Activated T-helper 1 cell treated with anti-CD3 and anti-CD28 coated beads, Interleukin-12 subunit alpha, Interleukin-12 subunit beta, Interleukin-2, Interleukin-4 antibody, amounts not matched to agents 30 ng/mL and 10 ng/mL and 1 ng/mL, durations not matched to agents 14 hours and 24 hours and 36 hours (primary cell): ENCODE measurements at regions not wholly inside any gene's neighbourhood (a gene's known extent, or its start where the extent isn't known, plus 50 kb on each side); places are given as distances from the start of the nearest gene placed in this dataset.
"Not testable (repeated sequence)": the region's sequence is repeated elsewhere in the genome, so short reads cannot be mapped to it uniquely, and the experiment has no call there.

Source experiments
- DNase-seq: peaks from one replicate; pipeline ENCODE4 v3.0.0; 2021; ENCODE audit warnings: low spot score
- H3K27ac Mint-ChIP-seq: one replicate; pipeline ENCODE4 v1.8.0; 2021; ENCODE audit warnings: mild to moderate bottlenecking, mixed read lengths
- H3K27me3 Mint-ChIP-seq: one replicate; pipeline ENCODE4 v1.8.0; 2022; ENCODE audit warnings: mild to moderate bottlenecking, moderate library complexity, mixed read lengths; ENCODE audit not compliant: insufficient read depth
- H3K36me3 Mint-ChIP-seq: one replicate; pipeline ENCODE4 v1.8.0; 2021; ENCODE audit warnings: low read depth, mixed read lengths
- H3K4me1 Mint-ChIP-seq: one replicate; pipeline ENCODE4 v1.8.0; 2021; ENCODE audit warnings: low read depth, mixed read lengths
- H3K4me3 Mint-ChIP-seq: one replicate; pipeline ENCODE4 v1.8.0; 2021; ENCODE audit warnings: mild to moderate bottlenecking, moderate library complexity, mixed read lengths
- H3K9me3 Mint-ChIP-seq: one replicate; pipeline ENCODE4 v1.8.0; 2021; ENCODE audit warnings: mixed read lengths
- intact Hi-C: fragments of 100-400 bp; cut with micrococcal nuclease; formaldehyde crosslinking; loops from one replicate; pipeline ENCODE4 v1.15.1; 2024

DNA sequence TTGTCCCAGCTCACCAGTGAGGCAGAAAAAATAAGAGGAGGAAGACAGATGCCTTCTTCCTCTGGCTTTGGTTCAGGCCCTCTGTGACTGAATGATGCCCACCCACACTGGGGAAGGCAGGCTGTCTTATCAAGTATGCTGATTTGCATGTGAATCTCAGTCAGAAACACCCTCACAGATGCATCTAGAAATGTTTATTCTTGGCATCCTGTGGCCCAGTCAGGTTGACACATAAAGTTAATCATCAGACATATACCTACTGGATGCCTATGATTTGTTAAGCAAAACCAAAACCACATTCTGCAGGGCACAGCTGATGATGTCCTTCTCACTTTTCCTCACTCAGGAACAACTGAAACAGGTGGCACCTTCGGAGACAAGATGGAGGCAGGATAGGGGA is 243.4 kb upstream of the KCNN2 start:
- Mint-ChIP-seq H3K36me3 (no peaks in the 10 kb centered on the region), H3K4me3 (no peak overlapping the region), H3K27me3 (no peaks in the 10 kb centered on the region), H3K4me1 (no peaks in the 10 kb centered on the region), H3K27ac (no peak overlapping the region), H3K9me3 (no peaks in the 10 kb centered on the region)
- intact Hi-C loops = no loop called here
- no peak for DNase-seq

DNA sequence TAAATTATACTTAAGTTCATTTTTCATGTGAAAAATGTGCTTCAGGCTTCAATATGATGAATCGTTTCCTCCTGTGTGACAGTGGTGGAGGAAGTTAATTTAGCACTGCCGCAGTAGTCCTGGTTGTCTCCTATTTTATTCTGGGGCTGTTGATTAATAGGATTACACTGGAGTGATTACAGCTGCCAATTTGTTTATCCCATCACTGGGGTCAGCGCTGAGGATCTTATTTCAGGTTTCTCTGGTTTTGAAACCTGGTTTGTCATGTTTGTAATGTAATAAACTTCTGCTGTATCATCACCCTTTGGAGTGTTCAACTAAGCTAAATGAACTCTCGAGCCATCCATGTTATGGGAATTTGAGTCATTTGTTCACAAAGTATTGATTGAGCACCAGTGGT is 241.7 kb upstream of the KCNN2 start:
- H3K9me3 Mint-ChIP-seq = no peaks in the 10 kb centered on the region
- H3K4me3 Mint-ChIP-seq = no peak overlapping the region
- no peaks in the 10 kb centered on the region for H3K36me3 Mint-ChIP-seq
- intact Hi-C loops = no loop called here
- DNase-seq = no peak
- H3K4me1 Mint-ChIP-seq = no peaks in the 10 kb centered on the region
- no peak overlapping the region for H3K27ac Mint-ChIP-seq
- no peaks in the 10 kb centered on the region for H3K27me3 Mint-ChIP-seq

GRCh38 chr5:114122852-114123251 is 239.0 kb upstream of the KCNN2 start:
- DNase-seq = no peak
- no peaks in the 10 kb centered on the region for H3K4me1 Mint-ChIP-seq
- H3K36me3 Mint-ChIP-seq = no peaks in the 10 kb centered on the region
- H3K4me3 Mint-ChIP-seq = no peak overlapping the region
- intact Hi-C loops = no loop called here
- H3K9me3 Mint-ChIP-seq = no peaks in the 10 kb centered on the region
- no peaks in the 10 kb centered on the region for H3K27me3 Mint-ChIP-seq
- H3K27ac Mint-ChIP-seq = no peak overlapping the region

- intact Hi-C loops = no loop called here
- Mint-ChIP-seq H3K4me3 (no peak overlapping the region), H3K27me3 (no peaks in the 10 kb centered on the region), H3K4me1 (no peaks in the 10 kb centered on the region), H3K9me3 (no peaks in the 10 kb centered on the region), H3K27ac (no peak overlapping the region), H3K36me3 (no peaks in the 10 kb centered on the region)
- DNase-seq = no peak
Measured at GRCh38 chr5:114123654-114124053, 238.2 kb upstream of the KCNN2 start.

- Mint-ChIP-seq H3K4me3 (no peak overlapping the region), H3K27ac (no peak overlapping the region), H3K27me3 (no peaks in the 10 kb centered on the region), H3K4me1 (no peaks in the 10 kb centered on the region), H3K9me3 (peaks cover 29% of the 10 kb centered on the region), H3K36me3 (no peaks in the 10 kb centered on the region)
- intact Hi-C loops = no loop called here
- no peak for DNase-seq
Measured at GRCh38 chr5:114146398-114146797, 215.5 kb upstream of the KCNN2 start.

GRCh38 chr5:114148253-114148652 is 213.6 kb upstream of the KCNN2 start:
- intact Hi-C loops = no loop called here
- no peak overlapping the region for H3K27ac Mint-ChIP-seq
- H3K36me3 Mint-ChIP-seq = no peaks in the 10 kb centered on the region
- H3K9me3 Mint-ChIP-seq = peaks cover 36% of the 10 kb centered on the region
- H3K4me3 Mint-ChIP-seq = no peak overlapping the region
- no peak for DNase-seq
- no peaks in the 10 kb centered on the region for H3K27me3 Mint-ChIP-seq
- no peaks in the 10 kb centered on the region for H3K4me1 Mint-ChIP-seq

DNA sequence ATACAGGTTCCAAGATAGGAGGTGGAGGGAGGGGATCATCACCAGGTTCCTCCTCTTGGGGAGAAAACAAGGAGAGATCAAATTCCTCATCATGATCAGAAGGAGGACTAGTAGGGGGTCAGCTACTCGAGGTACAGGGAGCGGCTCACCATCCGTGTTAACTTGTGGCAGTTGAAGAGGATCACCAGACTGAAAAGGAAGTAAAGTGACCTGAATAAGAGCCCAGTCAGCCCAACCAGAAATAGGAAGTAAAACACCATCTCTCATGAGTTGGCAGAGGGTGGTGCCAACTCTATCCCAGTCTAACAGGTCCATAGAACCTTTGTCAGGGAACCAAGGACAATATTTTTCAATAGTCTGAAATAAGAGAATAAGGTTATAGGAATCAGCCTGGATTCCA is 213.1 kb upstream of the KCNN2 start:
- H3K4me3 Mint-ChIP-seq, H3K27me3 Mint-ChIP-seq, DNase-seq, intact Hi-C loops, H3K27ac Mint-ChIP-seq, H3K36me3 Mint-ChIP-seq, H3K4me1 Mint-ChIP-seq: not testable (repeated sequence)
- H3K9me3 Mint-ChIP-seq = peaks cover 40% of the 10 kb centered on the region

GRCh38 chr5:114152656-114153360 is 209.1 kb upstream of the KCNN2 start:
- intact Hi-C loops = no loop called here
- H3K27me3 Mint-ChIP-seq = no peaks in the 10 kb centered on the region

GRCh38 chr5:114153392-114153791 is 208.5 kb upstream of the KCNN2 start:
- intact Hi-C loops = no loop called here
- DNase-seq = no peak
- no peak overlapping the region for H3K4me3 Mint-ChIP-seq
- H3K36me3 Mint-ChIP-seq = no peaks in the 10 kb centered on the region
- H3K9me3 Mint-ChIP-seq = peaks cover 44% of the 10 kb centered on the region
- H3K4me1 Mint-ChIP-seq = no peaks in the 10 kb centered on the region
- no peaks in the 10 kb centered on the region for H3K27me3 Mint-ChIP-seq
- no peak overlapping the region for H3K27ac Mint-ChIP-seq

More at GRCh38 chr5:114152656-114153360, 209.1 kb upstream of the KCNN2 start:
- Mint-ChIP-seq H3K9me3 (peaks cover 46% of the 10 kb centered on the region), H3K36me3 (no peaks in the 10 kb centered on the region), H3K4me1 (no peaks in the 10 kb centered on the region), H3K4me3 (no peak overlapping the region), H3K27ac (no peak overlapping the region)
- no peak for DNase-seq

DNA sequence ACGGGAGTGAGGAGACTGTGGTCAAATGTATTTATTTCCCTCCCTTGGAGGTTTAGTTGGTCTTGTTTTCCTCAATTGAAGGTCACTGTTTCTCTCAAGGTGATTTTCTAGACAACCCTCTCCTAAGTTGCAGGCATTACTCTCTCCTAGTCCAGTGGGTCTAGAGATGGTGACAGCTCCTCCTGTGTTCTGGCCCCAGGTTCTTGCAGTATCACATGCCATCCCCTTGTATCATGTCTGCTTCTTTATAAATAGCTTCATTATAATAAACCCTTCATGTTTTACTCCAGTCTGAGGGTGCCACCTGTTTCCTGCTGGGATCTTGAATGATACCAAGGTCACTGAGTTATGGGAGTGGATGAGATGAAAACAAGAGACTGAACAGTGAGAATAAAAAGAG is 208.0 kb upstream of the KCNN2 start:
- no peaks in the 10 kb centered on the region for H3K4me1 Mint-ChIP-seq
- intact Hi-C loops = no loop called here
- H3K27ac Mint-ChIP-seq = no peak overlapping the region
- no peaks in the 10 kb centered on the region for H3K27me3 Mint-ChIP-seq
- DNase-seq = no peak
- H3K9me3 Mint-ChIP-seq = peaks cover 40% of the 10 kb centered on the region
- H3K4me3 Mint-ChIP-seq = no peak overlapping the region
- no peaks in the 10 kb centered on the region for H3K36me3 Mint-ChIP-seq

- Mint-ChIP-seq H3K4me3 (no peak overlapping the region), H3K36me3 (no peaks in the 10 kb centered on the region), H3K27ac (no peak overlapping the region), H3K4me1 (no peaks in the 10 kb centered on the region), H3K9me3 (peaks cover 13% of the 10 kb centered on the region), H3K27me3 (no peaks in the 10 kb centered on the region)
- DNase-seq = no peak
- intact Hi-C loops = no loop called here
Measured at GRCh38 chr5:114166081-114166480, 195.8 kb upstream of the KCNN2 start.

- DNase-seq = no peak
- Mint-ChIP-seq H3K9me3 (peaks cover 4% of the 10 kb centered on the region), H3K27me3 (no peaks in the 10 kb centered on the region), H3K36me3 (no peaks in the 10 kb centered on the region), H3K27ac (no peak overlapping the region), H3K4me1 (no peaks in the 10 kb centered on the region), H3K4me3 (no peak overlapping the region)
- intact Hi-C loops = no loop called here
Measured at GRCh38 chr5:114174131-114174530, 187.7 kb upstream of the KCNN2 start.

DNA sequence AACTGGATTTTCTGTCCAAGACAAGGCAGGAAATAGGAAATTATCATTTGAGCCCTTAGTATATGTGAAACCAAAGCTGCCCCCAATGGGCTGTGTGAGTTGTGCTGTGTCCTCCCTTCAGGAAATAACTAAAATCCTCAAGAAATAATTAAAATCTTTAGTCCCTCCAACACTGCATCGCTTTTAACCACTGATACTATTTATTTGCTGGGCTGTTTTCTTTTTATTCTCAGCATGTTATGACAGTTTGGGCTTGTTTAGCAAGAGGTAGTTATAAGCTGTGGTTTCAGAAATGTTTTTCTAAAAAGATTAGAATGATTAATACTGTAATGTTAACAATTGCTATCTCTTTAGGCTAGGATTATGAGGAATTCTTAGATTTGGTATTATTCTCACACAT is 187.0 kb upstream of the KCNN2 start:
- H3K4me3 Mint-ChIP-seq = no peak overlapping the region

DNA sequence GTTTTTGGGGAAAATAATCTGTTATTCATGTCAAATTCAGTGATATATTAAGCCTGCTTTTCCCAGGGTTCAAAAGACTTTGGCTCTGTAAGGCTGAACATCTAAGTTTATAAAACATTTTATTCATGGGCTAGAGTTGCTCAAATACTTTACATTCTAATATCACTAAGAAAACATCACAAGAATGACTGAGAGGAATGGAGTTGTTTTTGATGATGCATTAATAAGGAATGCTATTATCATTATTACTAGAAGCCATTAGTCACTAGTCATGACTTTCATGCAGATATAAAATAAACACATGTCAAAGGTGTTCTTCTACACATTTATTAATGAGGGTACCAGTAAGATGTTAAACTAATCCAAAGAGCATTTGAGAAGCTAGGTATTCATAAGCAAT is 185.5 kb upstream of the KCNN2 start:
- Mint-ChIP-seq H3K9me3 (peaks cover 7% of the 10 kb centered on the region), H3K27me3 (no peaks in the 10 kb centered on the region), H3K4me1 (no peaks in the 10 kb centered on the region), H3K27ac (no peak overlapping the region), H3K4me3 (no peak overlapping the region), H3K36me3 (no peaks in the 10 kb centered on the region)
- no peak for DNase-seq
- intact Hi-C loops = no loop called here

More for the DNA sequence above, 187.0 kb upstream of the KCNN2 start:
- Mint-ChIP-seq H3K4me1 (no peaks in the 10 kb centered on the region), H3K9me3 (peaks cover 4% of the 10 kb centered on the region), H3K27me3 (no peaks in the 10 kb centered on the region), H3K27ac (no peak overlapping the region), H3K36me3 (no peaks in the 10 kb centered on the region)
- DNase-seq = no peak
- intact Hi-C loops = no loop called here
